ENCODE measurements at regions not wholly inside any gene's neighbourhood (a gene's known extent, or its start where the extent isn't known, plus 50 kb on each side); places are given as distances from the start of the nearest gene placed in this dataset.

- H3F3A ChIP-seq (ENCODE audit: insufficient read depth, low read length, poor library complexity, severe bottlenecking) = no peaks in the 10 kb centered on the region
- H3K9ac ChIP-seq (ENCODE audit: low read length) = no peak overlapping the region
- H3K4me2 ChIP-seq (ENCODE audit: low read length) = no peak overlapping the region
- TF ChIP-seq EZH2 (IDR thresholded peaks at IDR 0.05; ENCODE audit: borderline replicate concordance, insufficient read depth, low read length, poor library complexity, severe bottlenecking) (no peak), MXI1 (conservative IDR thresholded peaks at IDR 0.05; ENCODE audit: poor library complexity, severe bottlenecking) (no peak), REST (IDR thresholded peaks at IDR 0.05; ENCODE audit: borderline replicate concordance) (no peak), SMC3 (conservative IDR thresholded peaks at IDR 0.05; ENCODE audit: poor library complexity) (no peak), POLR2AphosphoS5 (IDR thresholded peaks at IDR 0.05) (no peak), TAF1 (IDR thresholded peaks at IDR 0.05; ENCODE audit: low read depth) (no peak), CTCF (IDR thresholded peaks at IDR 0.05; ENCODE audit: poor library complexity, severe bottlenecking) (no peak), EP300 (conservative IDR thresholded peaks at IDR 0.05; ENCODE audit: poor library complexity, severe bottlenecking) (no peak), RAD21 (conservative IDR thresholded peaks at IDR 0.05) (no peak)
- no peaks in the 10 kb centered on the region for H3K9me2 ChIP-seq (ENCODE audit: insufficient read depth, low read length)
- H3K79me2 ChIP-seq (replicated peaks; ENCODE audit: insufficient read depth, low read length) = no peaks in the 10 kb centered on the region
- no peaks in the 10 kb centered on the region for H4K20me1 ChIP-seq (ENCODE audit: insufficient read depth)
- H2AFZ ChIP-seq (ENCODE audit: low read depth, low read length) = no peak overlapping the region
- no peaks in the 10 kb centered on the region for H3K27me3 ChIP-seq (ENCODE audit: insufficient read depth, low read depth, low read length)
- H3K36me3 ChIP-seq (ENCODE audit: insufficient read depth, low read length) = no peaks in the 10 kb centered on the region
- no peak overlapping the region for H3K27ac ChIP-seq (ENCODE audit: low read length)
- no peaks in the 10 kb centered on the region for H3K9me3 ChIP-seq (ENCODE audit: low read length)
- H3K4me3 ChIP-seq (ENCODE audit: low read length) = no peak overlapping the region
These were observed 380.9 kb upstream of the RARB start for GRCh38 chr3:25046911-25047771.

GRCh38 chr3:25049304-25049703 lies 378.8 kb upstream of the RARB start:
- no peaks in the 10 kb centered on the region for H3K36me3 ChIP-seq (ENCODE audit: insufficient read depth, low read length)
- H3K9me3 ChIP-seq (ENCODE audit: low read length) = no peaks in the 10 kb centered on the region
- H3K4me2 ChIP-seq (ENCODE audit: low read length) = no peak overlapping the region
- no peak overlapping the region for H3K4me3 ChIP-seq (ENCODE audit: low read length)
- H3K27me3 ChIP-seq (ENCODE audit: insufficient read depth, low read depth, low read length) = no peaks in the 10 kb centered on the region
- H3K9ac ChIP-seq (ENCODE audit: low read length) = no peak overlapping the region
- H3K9me2 ChIP-seq (ENCODE audit: insufficient read depth, low read length) = no peaks in the 10 kb centered on the region
- no peak overlapping the region for H3K27ac ChIP-seq (ENCODE audit: low read length)
- no peak overlapping the region for H2AFZ ChIP-seq (ENCODE audit: low read depth, low read length)
- no peaks in the 10 kb centered on the region for H3F3A ChIP-seq (ENCODE audit: insufficient read depth, low read length, poor library complexity, severe bottlenecking)
- no peaks in the 10 kb centered on the region for H4K20me1 ChIP-seq (ENCODE audit: insufficient read depth)
- H3K79me2 ChIP-seq (replicated peaks; ENCODE audit: insufficient read depth, low read length) = no peaks in the 10 kb centered on the region
- TF ChIP-seq RAD21 (conservative IDR thresholded peaks at IDR 0.05) (no peak), SMC3 (conservative IDR thresholded peaks at IDR 0.05; ENCODE audit: poor library complexity) (no peak), MXI1 (conservative IDR thresholded peaks at IDR 0.05; ENCODE audit: poor library complexity, severe bottlenecking) (no peak), POLR2AphosphoS5 (IDR thresholded peaks at IDR 0.05) (no peak), CTCF (IDR thresholded peaks at IDR 0.05; ENCODE audit: poor library complexity, severe bottlenecking) (no peak), TAF1 (IDR thresholded peaks at IDR 0.05; ENCODE audit: low read depth) (no peak), EP300 (conservative IDR thresholded peaks at IDR 0.05; ENCODE audit: poor library complexity, severe bottlenecking) (no peak), EZH2 (IDR thresholded peaks at IDR 0.05; ENCODE audit: borderline replicate concordance, insufficient read depth, low read length, poor library complexity, severe bottlenecking) (no peak), REST (IDR thresholded peaks at IDR 0.05; ENCODE audit: borderline replicate concordance) (no peak)
